GM19351 (cell line): ENCODE measurements at regions not wholly inside any gene's neighbourhood (a gene's known extent, or its start where the extent isn't known, plus 50 kb on each side); places are given as distances from the start of the nearest gene placed in this dataset.

Experiments used
- ATAC-seq: cut with Tn5 transposase; IDR thresholded peaks from one replicate; pipeline ENCODE4 v1.9.1; 2021; ENCODE audit warnings: mild to moderate bottlenecking, moderate library complexity; ENCODE audit not compliant: unreplicated experiment

- no peak for ATAC-seq
Observed at GRCh38 chr5:3943859-3944258, 348.2 kb downstream of the IRX1 start.

DNA sequence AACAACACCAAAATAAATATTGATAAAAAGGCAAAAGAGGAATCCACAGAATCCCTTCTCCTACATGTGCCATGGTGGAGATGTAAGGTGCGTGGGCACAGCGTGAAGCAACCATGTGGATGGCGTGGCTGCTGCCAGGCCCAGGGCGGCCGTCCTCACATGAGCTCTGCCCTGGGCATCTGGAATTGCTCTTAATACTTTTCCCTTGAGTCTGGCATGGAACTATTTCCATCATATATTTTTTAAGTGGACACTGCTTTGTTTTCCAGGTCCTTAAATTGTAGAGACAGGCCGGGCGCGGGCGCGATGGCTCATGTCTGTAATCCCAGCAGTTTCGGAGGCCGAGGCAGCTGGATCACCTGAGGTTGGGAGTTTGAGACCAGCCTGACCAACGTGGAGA lies 349.3 kb downstream of the IRX1 start:
- ATAC-seq: no peak

DNA sequence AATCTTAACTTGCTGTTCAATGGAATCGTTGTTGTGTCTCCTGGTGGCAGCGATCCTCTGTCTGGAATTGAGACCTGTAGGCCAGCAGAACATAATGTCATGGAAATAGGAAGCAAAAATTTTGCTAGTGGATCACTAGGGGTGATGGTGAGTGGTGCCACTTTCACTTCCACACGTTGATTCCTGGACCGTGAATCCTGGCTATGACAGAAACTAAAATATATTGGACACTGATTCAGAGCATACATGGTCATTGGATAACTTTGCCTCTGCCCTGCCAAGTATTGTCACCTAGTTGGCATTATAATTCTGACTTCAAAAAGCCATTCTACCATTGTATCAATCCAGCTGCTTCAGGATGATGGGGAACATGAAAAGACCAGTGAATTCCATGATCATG lies 353.2 kb downstream of the IRX1 start:
- no peak for ATAC-seq

DNA sequence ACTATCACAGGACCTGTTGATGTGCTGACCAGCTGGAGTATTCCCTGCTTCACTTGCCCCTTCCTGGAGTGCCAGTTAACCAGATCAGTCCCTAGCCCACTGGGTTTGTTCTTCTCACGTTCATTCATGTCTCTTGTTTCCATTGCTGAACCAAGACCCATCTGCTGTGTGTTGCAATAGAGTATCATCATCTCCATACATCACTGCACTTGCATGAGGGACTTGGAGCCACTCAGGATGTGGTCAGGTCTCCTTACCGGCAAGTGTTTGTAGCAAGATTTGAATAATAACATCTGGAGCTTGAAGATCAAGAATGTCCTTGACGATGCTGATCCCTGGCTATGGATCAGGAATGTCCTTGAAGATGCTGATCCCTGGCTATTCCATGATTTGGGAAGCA lies 358.6 kb downstream of the IRX1 start:
- ATAC-seq: no peak

DNA sequence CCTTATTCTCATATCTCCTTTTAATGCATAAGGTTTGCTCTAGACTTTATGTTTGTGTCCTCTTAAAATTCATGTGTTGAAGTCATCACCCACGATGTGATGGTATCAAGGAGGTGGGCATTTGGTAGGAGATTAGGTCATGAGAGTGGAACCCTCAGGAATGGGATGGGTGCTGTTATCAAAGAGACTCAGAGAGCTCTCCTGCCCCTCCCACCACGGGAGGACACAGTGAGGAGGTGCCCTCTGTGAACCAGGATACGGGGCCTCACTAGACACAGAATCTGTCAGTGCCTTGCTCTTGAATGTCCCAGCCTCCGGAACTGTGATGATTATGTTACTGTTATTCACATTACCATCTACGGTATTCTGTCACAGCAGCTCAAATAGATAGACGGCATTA lies 359.0 kb downstream of the IRX1 start:
- ATAC-seq: no peak

GRCh38 chr5:3957658-3958057 lies 362.0 kb downstream of the IRX1 start:
- ATAC-seq: no peak

GRCh38 chr5:3958389-3958788 lies 362.8 kb downstream of the IRX1 start:
- no peak for ATAC-seq

GRCh38 chr5:3962113-3962512 lies 366.5 kb downstream of the IRX1 start:
- ATAC-seq: no peak

- ATAC-seq: no peak
Observed at GRCh38 chr5:3963652-3964051, 368.0 kb downstream of the IRX1 start.

DNA sequence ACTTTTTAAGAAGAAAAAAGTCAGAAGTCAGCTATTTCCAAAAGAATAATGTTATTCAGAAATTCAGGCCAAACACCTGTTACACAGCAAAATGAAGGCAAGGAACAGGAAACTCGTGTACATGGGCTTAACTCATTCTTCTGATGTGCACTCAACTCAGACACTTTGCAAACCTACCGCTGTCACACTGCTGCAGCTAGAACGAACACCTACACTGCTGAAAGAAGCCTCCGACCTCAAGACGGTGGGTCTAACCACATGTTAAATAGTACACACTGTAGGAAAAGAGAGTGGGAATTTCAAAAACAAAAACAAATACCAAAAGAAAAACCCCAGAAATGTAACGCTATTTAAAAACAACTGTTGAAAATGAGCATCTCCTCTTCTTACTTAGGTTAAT lies 384.5 kb downstream of the IRX1 start:
- ATAC-seq: no peak

DNA sequence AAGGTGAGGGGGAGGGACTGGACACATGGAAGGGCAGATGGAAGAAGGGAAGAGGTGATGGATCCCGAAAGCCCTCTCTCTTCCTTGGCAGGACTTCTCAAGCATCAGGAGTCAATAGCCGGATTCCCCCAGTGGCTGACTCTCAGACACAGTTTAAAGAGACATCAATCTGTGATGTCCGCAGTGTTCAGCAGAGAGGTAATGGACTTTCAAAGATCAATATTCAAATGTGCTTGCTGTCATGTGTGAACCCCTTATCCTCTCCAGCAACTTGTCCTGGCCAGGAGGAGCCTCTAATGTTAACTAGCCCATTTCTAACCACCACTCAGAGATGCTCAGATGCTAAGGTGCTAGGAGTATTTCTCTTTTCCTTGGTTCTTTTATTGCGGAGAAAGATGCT lies 392.2 kb downstream of the IRX1 start:
- ATAC-seq: no peak

DNA sequence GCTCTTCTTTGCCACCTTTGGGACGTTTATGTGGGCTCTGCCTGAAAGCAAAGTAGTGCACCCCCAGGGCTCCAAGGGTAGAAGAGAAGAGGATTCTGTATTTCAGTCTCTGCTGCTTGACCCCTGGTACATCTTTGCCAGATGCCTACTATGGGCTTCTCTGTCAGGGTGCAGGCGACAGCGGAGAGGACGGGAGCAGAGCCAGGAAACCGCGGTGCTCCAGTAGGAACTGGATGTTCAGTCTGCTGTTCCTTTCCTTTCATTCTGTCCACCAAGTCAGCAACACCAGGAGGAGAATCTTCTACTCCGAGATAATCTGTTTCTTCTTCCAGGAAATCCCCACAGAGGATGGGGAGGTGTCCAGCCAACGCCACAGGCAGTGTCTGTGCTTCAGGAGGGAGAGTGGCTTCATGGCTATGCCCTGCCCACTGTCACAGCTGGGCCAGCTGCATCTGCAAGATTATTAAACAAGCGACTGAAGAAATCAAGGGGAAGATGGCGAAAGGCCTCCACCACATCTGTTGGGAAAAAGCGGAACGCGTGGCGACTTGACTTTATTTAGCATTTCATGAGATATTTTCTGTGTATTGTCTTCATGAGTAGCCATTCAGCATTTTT lies 398.3 kb downstream of the IRX1 start:
- no peak for ATAC-seq

GRCh38 chr5:3994628-3995027 lies 399.0 kb downstream of the IRX1 start:
- ATAC-seq: no peak

- no peak for ATAC-seq
Observed at GRCh38 chr5:3995954-3996619, 400.5 kb downstream of the IRX1 start.

DNA sequence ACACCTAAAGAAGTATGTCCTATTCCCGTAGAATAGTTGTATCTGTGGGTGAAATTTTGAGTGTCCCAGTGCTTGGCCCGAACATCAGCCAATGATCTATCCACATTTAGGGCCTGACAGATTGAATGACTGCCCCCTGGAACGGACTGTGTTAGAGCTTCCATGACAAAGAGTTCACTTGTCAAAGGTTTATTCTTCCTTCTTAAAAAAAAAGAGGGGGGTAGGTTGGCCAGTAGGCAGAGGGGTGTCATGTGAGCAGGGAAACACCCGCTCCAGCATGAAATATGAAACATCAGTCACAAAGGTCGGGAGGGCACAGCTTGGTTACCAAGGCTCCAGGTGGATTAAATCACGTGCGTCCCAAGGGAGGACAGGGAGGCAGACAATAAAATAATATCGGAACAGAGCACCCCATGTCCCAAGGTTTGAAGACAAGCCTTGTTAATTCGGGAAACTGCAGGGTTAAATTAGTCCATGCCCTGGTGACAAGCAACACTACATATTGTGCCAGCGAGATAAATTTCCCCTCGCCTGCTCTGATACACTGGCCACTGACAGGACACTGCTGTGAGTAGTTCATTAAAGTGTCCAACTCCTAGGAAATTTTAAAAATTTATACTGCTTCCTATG lies 401.2 kb downstream of the IRX1 start:
- ATAC-seq: no peak

- no peak for ATAC-seq
Observed at GRCh38 chr5:3997670-3998069, 402.0 kb downstream of the IRX1 start.

GRCh38 chr5:3999929-4000328 lies 404.3 kb downstream of the IRX1 start:
- no peak for ATAC-seq

GRCh38 chr5:4001004-4001403 lies 405.4 kb downstream of the IRX1 start:
- ATAC-seq: no peak

DNA sequence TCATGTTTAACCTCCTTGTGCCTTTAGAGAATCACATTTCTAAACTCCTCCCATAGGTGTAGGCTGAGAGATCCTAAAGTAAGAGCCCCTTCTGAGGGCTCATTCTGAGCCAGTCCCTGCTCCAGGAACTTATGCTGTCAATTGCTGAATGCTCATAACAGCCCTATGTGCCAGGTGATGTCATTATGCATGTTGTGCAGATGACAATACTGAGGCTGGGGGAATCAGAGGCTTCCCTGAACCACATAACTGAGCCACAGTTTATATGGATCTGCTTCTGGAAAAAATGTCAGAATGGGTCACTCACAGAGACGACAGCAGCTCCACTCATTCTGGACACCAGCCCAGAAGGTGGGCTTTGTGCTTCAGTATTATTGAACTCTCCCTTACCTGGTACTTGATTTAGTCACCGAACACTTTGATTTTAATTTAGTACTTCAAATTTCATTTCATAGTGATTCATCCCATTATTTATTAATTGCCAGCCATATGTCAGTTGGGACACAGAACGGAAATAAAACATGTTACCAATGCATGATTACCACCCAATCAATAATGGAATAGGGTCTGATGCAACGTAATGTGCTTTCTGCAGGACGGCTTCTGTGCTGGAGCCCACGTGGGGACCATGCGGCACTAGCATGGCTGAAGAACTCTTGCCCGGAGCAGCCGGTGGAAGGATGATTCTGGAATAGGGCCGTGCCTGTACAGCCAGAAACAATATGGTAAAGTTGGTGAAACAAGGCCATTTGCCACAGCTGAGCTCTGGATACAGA lies 406.3 kb downstream of the IRX1 start:
- no peak for ATAC-seq

- no peak for ATAC-seq
Observed at GRCh38 chr5:4005335-4005734, 409.7 kb downstream of the IRX1 start.

DNA sequence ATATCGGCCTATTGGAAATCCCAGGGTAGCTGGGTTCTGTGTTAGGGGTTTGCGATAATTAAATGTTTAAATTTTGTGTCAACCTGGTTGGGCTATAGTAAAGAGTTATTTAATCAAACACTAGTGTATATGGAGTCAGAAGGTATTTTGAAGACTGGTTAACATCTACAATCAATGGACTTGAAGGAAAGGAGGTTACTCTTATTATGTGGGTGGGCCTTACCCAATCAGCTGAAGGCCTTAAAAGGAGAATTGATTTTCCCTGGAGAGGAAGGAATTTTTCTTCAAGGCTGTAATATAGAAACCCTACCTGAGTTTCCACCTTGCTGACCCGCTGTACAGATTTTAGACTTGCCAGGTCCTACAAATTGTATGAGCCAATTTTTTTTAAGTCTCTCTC lies 411.4 kb downstream of the IRX1 start:
- no peak for ATAC-seq

GRCh38 chr5:4011943-4012342 lies 416.3 kb downstream of the IRX1 start:
- ATAC-seq: no peak
